GM12875 (cell line): ENCODE measurements at regions not wholly inside any gene's neighbourhood (a gene's known extent, or its start where the extent isn't known, plus 50 kb on each side); places are given as distances from the start of the nearest gene placed in this dataset.

ENCODE experiments used
- H3K4me3 ChIP-seq: one replicate; pipeline ENCODE4 v1.5.1; 2011; ENCODE audit warnings: low read depth, low read length, control low read depth
- CTCF ChIP-seq: IDR thresholded peaks from 2 replicates; pipeline ENCODE4 v1.5.1; 2011; ENCODE audit warnings: low read depth, mild to moderate bottlenecking, control low read depth, inconsistent platforms, low read length, moderate library complexity, borderline replicate concordance; ENCODE audit not compliant: insufficient read depth

- peak overlapping the region; percentile 40 for H3K4me3 ChIP-seq
- TF ChIP-seq CTCF = no peak
Measured at GRCh38 chr16:85995541-85996423, 96.8 kb downstream of the IRF8 start.

GRCh38 chr16:85996843-85997242 lies 97.9 kb downstream of the IRF8 start:
- no peak for TF ChIP-seq CTCF
- H3K4me3 ChIP-seq = no peak overlapping the region

GRCh38 chr16:85998171-85998867 lies 99.4 kb downstream of the IRF8 start:
- no peak for TF ChIP-seq CTCF

GRCh38 chr16:85998868-85999729 lies 100.1 kb downstream of the IRF8 start:
- H3K4me3 ChIP-seq = no peak overlapping the region
- no peak for TF ChIP-seq CTCF

More at GRCh38 chr16:85998171-85998867, 99.4 kb downstream of the IRF8 start:
- no peak overlapping the region for H3K4me3 ChIP-seq

- H3K4me3 ChIP-seq = no peak overlapping the region
- no peak for TF ChIP-seq CTCF
Measured at GRCh38 chr16:85999778-86000177, 100.8 kb downstream of the IRF8 start.

- H3K4me3 ChIP-seq = no peak overlapping the region
- no peak for TF ChIP-seq CTCF
Measured at GRCh38 chr16:86002178-86002900, 103.4 kb downstream of the IRF8 start.
